Left lung (tissue), 4 donors: ENCODE measurements at regions not wholly inside any gene's neighbourhood (a gene's known extent, or its start where the extent isn't known, plus 50 kb on each side); places are given as distances from the start of the nearest gene placed in this dataset.

ENCODE experiments used
- ATAC-seq: fragments of 200-7000 bp; cut with Tn5 transposase; one replicate; pipeline ENCODE4 v1.9.1; 2020; ENCODE audit warnings: moderate library complexity
- DNase-seq, 4 donors: peaks; one replicate each; pipeline ENCODE4 v3.0.0-alpha.2; 2013 to 2020
- H3K27ac ChIP-seq, 2 donors: fragments of 200-600 bp; sonication (generic) in 1 of 2; one replicate each; pipeline versions ENCODE4 v1.5.0 to v1.8.0; 2020 to 2021
- H3K27me3 ChIP-seq, 2 donors: fragments of 200-600 bp; sonication (generic) in 1 of 2; one replicate each; pipeline versions ENCODE4 v1.5.0 to v1.8.0; 2020 to 2021
- H3K36me3 ChIP-seq, 2 donors: fragments of 200-600 bp; sonication (generic) in 1 of 2; one replicate each; pipeline versions ENCODE4 v1.5.0 to v1.8.0; 2020 to 2021
- H3K4me1 ChIP-seq, 2 donors: fragments of 200-600 bp; one replicate each; pipeline ENCODE4 v1.8.0; 2021
- H3K4me3 ChIP-seq, 2 donors: fragments of 200-600 bp; sonication (generic) in 1 of 2; one replicate each; pipeline versions ENCODE4 v1.5.0 to v1.8.0; 2020 to 2021; ENCODE audit warnings: mild to moderate bottlenecking in 1 of 2
- H3K9me3 ChIP-seq, 2 donors: fragments of 200-600 bp; sonication (generic) in 1 of 2; one replicate each; pipeline versions ENCODE4 v1.5.0 to v1.8.0; 2020 to 2021
- intact Hi-C, 2 donors: fragments of 100-400 bp; cut with DNase I; formaldehyde crosslinking; loops; one replicate each; pipeline versions ENCODE4 v1.11.2 to v1.14.2; 2022
- TF ChIP-seq, protein P1 (sequence below), 2 donors: fragments of 200-600 bp; sonication (generic) in 1 of 2; IDR thresholded peaks; one replicate each; pipeline versions ENCODE4 v1.5.0 to v1.8.0; 2021; ENCODE audit warnings: antibody characterized with exemption in 2 of 2
- donor health status: DM: no; HTN: yes; CAD: no.
- donor health status: DM: no; HTN: no; CAD: no.

- Histone ChIP-seq H3K9me3 (no peaks in the 10 kb centered on the region), H3K4me1 (no peaks in the 10 kb centered on the region), H3K36me3 (no peaks in the 10 kb centered on the region), H3K4me3 (no peak overlapping the region), H3K27me3 (no peaks in the 10 kb centered on the region), H3K27ac (no peak overlapping the region)
- ATAC-seq (no peak), DNase-seq (no peak)
- intact Hi-C loops = no loop called here
- TF ChIP-seq, protein P1, sequence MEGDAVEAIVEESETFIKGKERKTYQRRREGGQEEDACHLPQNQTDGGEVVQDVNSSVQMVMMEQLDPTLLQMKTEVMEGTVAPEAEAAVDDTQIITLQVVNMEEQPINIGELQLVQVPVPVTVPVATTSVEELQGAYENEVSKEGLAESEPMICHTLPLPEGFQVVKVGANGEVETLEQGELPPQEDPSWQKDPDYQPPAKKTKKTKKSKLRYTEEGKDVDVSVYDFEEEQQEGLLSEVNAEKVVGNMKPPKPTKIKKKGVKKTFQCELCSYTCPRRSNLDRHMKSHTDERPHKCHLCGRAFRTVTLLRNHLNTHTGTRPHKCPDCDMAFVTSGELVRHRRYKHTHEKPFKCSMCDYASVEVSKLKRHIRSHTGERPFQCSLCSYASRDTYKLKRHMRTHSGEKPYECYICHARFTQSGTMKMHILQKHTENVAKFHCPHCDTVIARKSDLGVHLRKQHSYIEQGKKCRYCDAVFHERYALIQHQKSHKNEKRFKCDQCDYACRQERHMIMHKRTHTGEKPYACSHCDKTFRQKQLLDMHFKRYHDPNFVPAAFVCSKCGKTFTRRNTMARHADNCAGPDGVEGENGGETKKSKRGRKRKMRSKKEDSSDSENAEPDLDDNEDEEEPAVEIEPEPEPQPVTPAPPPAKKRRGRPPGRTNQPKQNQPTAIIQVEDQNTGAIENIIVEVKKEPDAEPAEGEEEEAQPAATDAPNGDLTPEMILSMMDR (IDR thresholded peaks at IDR 0.05) = no peak
These were observed 247.3 kb downstream of the KCTD12 start for GRCh38 chr13:76638882-76639281.

DNA sequence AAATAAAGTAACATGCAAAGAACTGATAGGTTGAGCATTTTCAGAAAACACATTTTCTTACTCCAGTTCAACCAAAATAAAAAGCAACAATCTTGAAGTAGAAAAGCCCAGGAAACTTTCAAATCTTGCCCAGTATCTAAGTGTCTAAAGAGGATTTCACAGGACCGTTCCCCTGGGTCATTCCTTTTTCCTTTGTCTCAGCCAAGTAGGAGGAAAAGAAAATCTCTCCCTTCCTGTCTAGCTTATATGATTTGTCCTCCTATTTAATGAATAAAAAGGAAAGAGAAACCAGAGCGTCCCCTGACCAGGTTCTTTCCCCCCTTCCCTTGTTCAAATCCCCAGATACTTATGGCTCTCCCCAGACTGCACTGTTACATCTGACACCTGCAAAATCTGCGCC is 248.0 kb downstream of the KCTD12 start:
- Histone ChIP-seq H3K27ac (no peak overlapping the region), H3K4me3 (no peak overlapping the region), H3K36me3 (no peaks in the 10 kb centered on the region), H3K9me3 (no peaks in the 10 kb centered on the region), H3K4me1 (no peaks in the 10 kb centered on the region), H3K27me3 (no peaks in the 10 kb centered on the region)
- DNase-seq (no peak), ATAC-seq (no peak)
- TF ChIP-seq, protein P1 (IDR thresholded peaks at IDR 0.05) = no peak
- intact Hi-C loops = no loop called here

GRCh38 chr13:76637641-76638141 is 248.5 kb downstream of the KCTD12 start:
- TF ChIP-seq, protein P1 (IDR thresholded peaks at IDR 0.05) = no peak
- peak in 1 of 4 donors; percentile 26 for DNase-seq

GRCh38 chr13:76636829-76637228 is 249.4 kb downstream of the KCTD12 start:
- no peaks in the 10 kb centered on the region for H3K27me3 ChIP-seq
- H3K36me3 ChIP-seq = no peaks in the 10 kb centered on the region
- no peak for ATAC-seq
- TF ChIP-seq, protein P1 (IDR thresholded peaks at IDR 0.05) = no peak
- H3K27ac ChIP-seq = no peak overlapping the region
- no peaks in the 10 kb centered on the region for H3K4me1 ChIP-seq
- no peaks in the 10 kb centered on the region for H3K9me3 ChIP-seq
- DNase-seq = no peak
- H3K4me3 ChIP-seq = no peak overlapping the region
- intact Hi-C loops = no loop called here

More at GRCh38 chr13:76637641-76638141, 248.5 kb downstream of the KCTD12 start:
- H3K4me3 ChIP-seq = no peak overlapping the region
- no peaks in the 10 kb centered on the region for H3K27me3 ChIP-seq
- no peaks in the 10 kb centered on the region for H3K36me3 ChIP-seq
- H3K27ac ChIP-seq = no peak overlapping the region
- intact Hi-C loops = no loop called here
- H3K4me1 ChIP-seq = no peaks in the 10 kb centered on the region
- H3K9me3 ChIP-seq = no peaks in the 10 kb centered on the region
- no peak for ATAC-seq

- Histone ChIP-seq H3K27me3 (no peaks in the 10 kb centered on the region), H3K27ac (no peak overlapping the region), H3K4me3 (no peak overlapping the region), H3K36me3 (no peaks in the 10 kb centered on the region), H3K4me1 (no peaks in the 10 kb centered on the region), H3K9me3 (no peaks in the 10 kb centered on the region)
- DNase-seq (no peak), ATAC-seq (no peak)
- intact Hi-C loops = no loop called here
- TF ChIP-seq, protein P1 (IDR thresholded peaks at IDR 0.05) = no peak
These were observed 250.7 kb downstream of the KCTD12 start for GRCh38 chr13:76635232-76636230.
